H1 (cell line): ENCODE measurements at regions not wholly inside any gene's neighbourhood (a gene's known extent, or its start where the extent isn't known, plus 50 kb on each side); places are given as distances from the start of the nearest gene placed in this dataset.

ENCODE experiments used
- ATF2 ChIP-seq: IDR thresholded peaks from 2 replicates; pipeline ENCODE4 v1.6.1; 2012; ENCODE audit warnings: low read length, inconsistent platforms
- RAD21 ChIP-seq, 2 experiments: IDR thresholded peaks in 1 of 2; conservative IDR thresholded peaks in 1 of 2; 2 replicates each; pipeline ENCODE4 v1.6.1; 2011; ENCODE audit warnings: low read depth in 2 of 2, low read length in 2 of 2, improper control_type of control experiment in 1 of 2, inconsistent platforms in 1 of 2, mild to moderate bottlenecking in 1 of 2, moderate library complexity in 1 of 2
- SIRT6 ChIP-seq: IDR thresholded peaks from one replicate; pipeline ENCODE4 v1.7.1; 2012; ENCODE audit warnings: low read length, inconsistent platforms

- no peak for TF ChIP-seq RAD21 (IDR thresholded peaks at IDR 0.05 in 1 of 2, conservative IDR thresholded peaks at IDR 0.05 in 1 of 2; ENCODE audit: low read depth in 2 of 2, low read length in 2 of 2)
- no peak for TF ChIP-seq SIRT6
- TF ChIP-seq ATF2 = no peak
These were observed 62.6 kb upstream of the FARP1 start (continued) for GRCh38 chr13:98080280-98080679.
